DND-41 (cell line): ENCODE measurements at regions not wholly inside any gene's neighbourhood (a gene's known extent, or its start where the extent isn't known, plus 50 kb on each side); places are given as distances from the start of the nearest gene placed in this dataset.
"Not testable (repeated sequence)": the region's sequence is repeated elsewhere in the genome, so short reads cannot be mapped to it uniquely, and the experiment has no call there.

Source experiments
- ATAC-seq: fragments of 200-7000 bp; cut with Tn5 transposase; 3 replicates; pipeline ENCODE4 v1.9.1; 2021; ENCODE audit warnings: low read depth; ENCODE audit not compliant: insufficient read depth
- DNase-seq: peaks from one replicate; pipeline ENCODE4 v3.0.0-alpha.2; 2020
- H2AFZ ChIP-seq: 2 replicates; pipeline ENCODE4 v1.6.0; 2012; ENCODE audit warnings: low read depth, low read length
- H3K27ac ChIP-seq: 2 replicates; pipeline ENCODE4 v1.5.1; 2012; ENCODE audit warnings: low read length, inconsistent platforms
- H3K27me3 ChIP-seq: fragments of 200-600 bp; sonication (generic); 2 replicates; pipeline ENCODE4 v1.6.0; 2012; ENCODE audit warnings: low read length, mild to moderate bottlenecking, inconsistent platforms; ENCODE audit not compliant: insufficient read depth, poor library complexity
- H3K36me3 ChIP-seq: 2 replicates; pipeline ENCODE4 v1.5.1; 2012; ENCODE audit warnings: low read length, inconsistent platforms; ENCODE audit not compliant: insufficient read depth
- H3K4me1 ChIP-seq: 2 replicates; pipeline ENCODE4 v1.5.1; 2012; ENCODE audit warnings: mild to moderate bottlenecking, low read length; ENCODE audit not compliant: insufficient read depth
- H3K4me2 ChIP-seq: 2 replicates; pipeline ENCODE4 v1.6.0; 2012; ENCODE audit warnings: mild to moderate bottlenecking, moderate library complexity, low read length, inconsistent platforms; ENCODE audit not compliant: insufficient read depth
- H3K4me3 ChIP-seq, 2 experiments: fragments of 200-600 bp in 1 of 2; shearing (Covaris generic) in 1 of 2; 2 replicates each; pipeline ENCODE4 v1.5.1; 2012 to 2016; ENCODE audit warnings: inconsistent platforms in 2 of 2, low read length in 2 of 2, mild to moderate bottlenecking in 2 of 2, low read depth in 1 of 2, moderate library complexity in 1 of 2
- H3K79me2 ChIP-seq: 2 replicates; pipeline ENCODE4 v1.6.0; 2012; ENCODE audit warnings: low read length, inconsistent platforms; ENCODE audit not compliant: insufficient read depth
- H3K9ac ChIP-seq: 2 replicates; pipeline ENCODE4 v1.6.0; 2012; ENCODE audit warnings: low read depth, mild to moderate bottlenecking, inconsistent platforms, low read length, moderate library complexity
- H3K9me3 ChIP-seq: 2 replicates; pipeline ENCODE4 v1.5.1; 2012; ENCODE audit warnings: low read length, moderate library complexity, mild to moderate bottlenecking, inconsistent platforms; ENCODE audit not compliant: insufficient read depth, severe bottlenecking
- H4K20me1 ChIP-seq: 2 replicates; pipeline ENCODE4 v1.6.0; 2012; ENCODE audit warnings: low read length; ENCODE audit not compliant: insufficient read depth
- CTCF ChIP-seq: IDR thresholded peaks from 2 replicates; pipeline ENCODE4 v1.5.1; 2012; ENCODE audit warnings: borderline replicate concordance, low read length, moderate library complexity, mild to moderate bottlenecking; ENCODE audit not compliant: poor library complexity, severe bottlenecking; ENCODE audit errors: extremely low read depth

DNA sequence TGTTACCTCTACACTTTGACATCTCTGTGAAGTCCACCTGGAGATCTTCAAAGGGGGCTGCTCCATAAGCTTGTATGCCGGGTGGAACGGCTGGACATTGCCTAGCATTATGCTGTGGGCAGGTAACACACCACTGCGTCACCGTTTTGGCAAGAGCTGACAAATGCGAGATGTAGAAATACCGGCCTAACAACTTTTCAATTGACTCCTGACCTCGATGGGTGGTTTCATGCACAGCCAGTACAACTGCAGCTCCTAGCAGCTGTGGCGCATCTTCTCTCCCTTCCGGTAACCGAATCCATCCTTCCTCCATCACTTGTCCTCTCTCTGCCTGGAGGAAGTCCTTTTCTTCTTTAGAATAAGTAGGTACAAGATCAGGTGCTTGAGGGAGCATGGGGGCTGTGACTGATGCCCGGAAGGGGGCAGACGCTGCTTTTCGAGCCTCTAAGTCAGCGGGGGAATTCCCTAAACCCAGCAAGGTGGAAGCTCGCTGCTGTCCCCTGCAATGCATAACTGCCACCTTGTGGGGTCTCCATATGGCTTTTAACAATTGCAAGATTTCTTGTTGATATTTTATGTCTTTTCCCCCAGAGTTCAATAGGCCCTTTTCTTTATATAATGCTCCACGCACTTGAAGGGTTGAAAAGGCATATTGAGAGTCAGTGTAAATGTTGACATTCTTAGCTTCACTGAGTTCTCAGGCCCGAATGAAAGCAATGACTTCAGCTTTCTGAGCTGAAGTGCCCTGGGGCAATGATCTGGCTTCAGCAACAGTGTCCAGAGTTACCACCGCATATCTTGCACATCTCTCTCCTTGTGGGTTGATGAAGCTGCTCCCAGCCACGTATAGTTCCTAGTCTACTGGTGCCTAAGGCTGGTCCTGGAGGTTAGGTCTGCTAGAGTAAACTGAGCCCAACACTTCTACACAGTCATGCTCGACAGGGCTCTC is 98.3 kb upstream of the ZNF195 start:
- H3K9ac ChIP-seq, H2AFZ ChIP-seq, H4K20me1 ChIP-seq, H3K4me3 ChIP-seq, DNase-seq, H3K36me3 ChIP-seq, H3K9me3 ChIP-seq, H3K79me2 ChIP-seq, H3K4me1 ChIP-seq, H3K27ac ChIP-seq, ATAC-seq, H3K27me3 ChIP-seq, H3K4me2 ChIP-seq: not testable (repeated sequence)

DNA sequence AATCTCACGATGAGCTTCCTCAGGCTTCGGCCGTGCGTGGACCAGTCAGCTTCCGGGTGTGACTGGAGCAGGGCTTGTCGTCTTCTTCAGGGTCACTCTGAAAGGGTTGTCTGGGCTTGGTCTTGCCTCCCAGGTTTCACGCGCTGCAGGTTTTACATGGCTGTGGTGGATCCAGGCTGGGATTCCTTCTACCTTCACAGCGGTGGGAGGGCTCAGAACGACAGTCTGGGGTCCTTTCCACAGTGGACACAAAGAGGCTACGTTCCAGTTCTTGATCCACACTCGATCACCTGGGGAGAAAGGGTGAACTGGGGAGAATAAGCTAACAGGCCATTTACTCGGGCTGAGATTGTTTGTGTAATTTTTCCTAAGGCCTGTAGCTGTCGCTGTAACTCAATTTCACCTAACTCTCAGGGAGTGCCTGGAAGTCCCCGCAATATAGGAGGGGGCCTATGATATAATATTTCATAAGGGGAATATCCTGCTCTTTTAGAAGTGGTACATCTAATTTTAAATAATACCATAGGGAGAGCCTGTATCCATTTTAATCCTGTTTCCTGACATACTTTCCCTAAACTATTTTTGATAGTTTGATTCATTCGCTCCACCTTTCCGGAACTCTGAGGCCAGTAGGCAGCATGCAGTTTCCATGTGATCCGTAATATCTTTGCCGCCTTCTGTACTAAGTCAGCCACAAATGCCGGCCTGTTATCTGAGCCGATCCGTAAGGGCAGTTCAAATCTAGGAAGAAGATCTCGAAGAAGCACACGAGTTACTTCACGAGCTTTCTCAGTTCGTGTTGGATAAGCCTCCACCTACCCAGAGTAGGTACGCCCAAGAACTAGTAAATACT is 97.4 kb upstream of the ZNF195 start:
- H3K4me2 ChIP-seq, ATAC-seq, H3K4me3 ChIP-seq, H3K4me1 ChIP-seq, H3K27me3 ChIP-seq, H3K27ac ChIP-seq, H3K9ac ChIP-seq, DNase-seq, H2AFZ ChIP-seq, H3K36me3 ChIP-seq, H4K20me1 ChIP-seq, H3K9me3 ChIP-seq, H3K79me2 ChIP-seq: not testable (repeated sequence)
- TF ChIP-seq CTCF: peak; percentile 26

- not testable (repeated sequence) for H3K36me3 ChIP-seq, H3K9me3 ChIP-seq, DNase-seq, H3K27ac ChIP-seq, H3K4me1 ChIP-seq, H2AFZ ChIP-seq, H3K27me3 ChIP-seq, H3K4me3 ChIP-seq, H4K20me1 ChIP-seq, H3K9ac ChIP-seq, H3K4me2 ChIP-seq, H3K79me2 ChIP-seq, ATAC-seq
These were observed 90.0 kb upstream of the ZNF195 start for GRCh38 chr11:3468963-3469362.

GRCh38 chr11:3467599-3467998 is 88.7 kb upstream of the ZNF195 start:
- ATAC-seq: not testable (repeated sequence)

GRCh38 chr11:3455666-3456065 is 76.7 kb upstream of the ZNF195 start:
- ATAC-seq: not testable (repeated sequence)

More at GRCh38 chr11:3467599-3467998, 88.7 kb upstream of the ZNF195 start:
- H3K27me3 ChIP-seq, DNase-seq, H2AFZ ChIP-seq, H3K9ac ChIP-seq, H3K4me1 ChIP-seq, H3K9me3 ChIP-seq, H3K79me2 ChIP-seq, H3K4me2 ChIP-seq, H3K4me3 ChIP-seq, H3K36me3 ChIP-seq, H3K27ac ChIP-seq, H4K20me1 ChIP-seq: not testable (repeated sequence)

More at GRCh38 chr11:3455666-3456065, 76.7 kb upstream of the ZNF195 start:
- H3K79me2 ChIP-seq, H4K20me1 ChIP-seq, H3K36me3 ChIP-seq, H2AFZ ChIP-seq, H3K9me3 ChIP-seq, H3K9ac ChIP-seq, H3K27ac ChIP-seq, H3K4me3 ChIP-seq: not testable (repeated sequence)
- H3K4me1 ChIP-seq: peaks cover 13% of the 10 kb centered on the region
- H3K27me3 ChIP-seq: peaks cover 20% of the 10 kb centered on the region
- DNase-seq: peak; percentile 27
- H3K4me2 ChIP-seq: peak overlapping the region; percentile 56; the same call in 1 of the 2 replicates
